Natural killer cell (primary cell): ENCODE measurements at regions not wholly inside any gene's neighbourhood (a gene's known extent, or its start where the extent isn't known, plus 50 kb on each side); places are given as distances from the start of the nearest gene placed in this dataset.
"Not testable (repeated sequence)": the region's sequence is repeated elsewhere in the genome, so short reads cannot be mapped to it uniquely, and the experiment has no call there.

Source experiments
- ATAC-seq, 3 donors: fragments of 150-1000 bp in 2 of 3; fragments of 200-7000 bp in 1 of 3; cut with Tn5 transposase; 1 replicate in 1 of 3; 2 replicates in 2 of 3; pipeline ENCODE4 v1.10.0; 2021; ENCODE audit warnings: mild to moderate bottlenecking in 2 of 3, moderate library complexity in 2 of 3
- DNase-seq, 2 donors: peaks; one replicate each; pipeline versions ENCODE4 v3.0.0 to v3.0.0-alpha.2; 2013 to 2021; ENCODE audit warnings: mixed read lengths in 1 of 2
- H3K27ac ChIP-seq: one replicate; pipeline ENCODE4 v1.5.1; 2013; ENCODE audit warnings: mild to moderate bottlenecking, low read length
- H3K27me3 ChIP-seq: one replicate; pipeline ENCODE4 v1.6.1; 2013; ENCODE audit warnings: low read length; ENCODE audit not compliant: control insufficient read depth, insufficient read depth
- H3K36me3 ChIP-seq: one replicate; pipeline ENCODE4 v1.6.1; 2013; ENCODE audit warnings: low read length; ENCODE audit not compliant: control insufficient read depth, insufficient read depth
- H3K4me1 ChIP-seq: one replicate; pipeline ENCODE4 v1.6.1; 2013; ENCODE audit warnings: low read length; ENCODE audit not compliant: control insufficient read depth, insufficient read depth
- H3K4me3 ChIP-seq: one replicate; pipeline ENCODE4 v1.5.1; 2013; ENCODE audit warnings: low read length
- H3K9me3 ChIP-seq: one replicate; pipeline ENCODE4 v1.6.1; 2013; ENCODE audit warnings: low read length; ENCODE audit not compliant: control insufficient read depth, insufficient read depth
- H3K27ac Mint-ChIP-seq, 2 donors: one replicate each; pipeline ENCODE4 v1.8.0; 2022; ENCODE audit warnings: mild to moderate bottlenecking in 2 of 2, mixed read lengths in 2 of 2, moderate library complexity in 1 of 2
- H3K27me3 Mint-ChIP-seq, 2 donors: one replicate each; pipeline ENCODE4 v1.8.0; 2022; ENCODE audit warnings: low read depth in 2 of 2, mixed read lengths in 2 of 2
- H3K36me3 Mint-ChIP-seq: one replicate; pipeline ENCODE4 v1.8.0; 2022; ENCODE audit warnings: mixed read lengths
- H3K4me1 Mint-ChIP-seq, 2 donors: one replicate each; pipeline ENCODE4 v1.8.0; 2022; ENCODE audit warnings: mixed read lengths in 2 of 2
- H3K4me3 Mint-ChIP-seq: one replicate; pipeline ENCODE4 v1.8.0; 2022; ENCODE audit warnings: mild to moderate bottlenecking, moderate library complexity, mixed read lengths
- H3K9me3 Mint-ChIP-seq, 2 donors: one replicate each; pipeline ENCODE4 v1.8.0; 2022; ENCODE audit warnings: mixed read lengths in 2 of 2
- CTCF ChIP-seq: fragments of 200-600 bp; IDR thresholded peaks from one replicate; pipeline ENCODE4 v1.8.0; 2022; ENCODE audit warnings: antibody characterized with exemption
- WGBS: methylation state at CpG from one replicate; pipeline ENCODE4 v1.1.7; 2013; ENCODE audit warnings: missing lambda C conversion rate; ENCODE audit not compliant: insufficient coverage; 5-methylcytosine and 5-hydroxymethylcytosine counted together
- intact Hi-C: fragments of 100-400 bp; cut with micrococcal nuclease; formaldehyde crosslinking; loops from one replicate; pipeline ENCODE4 v1.14.2; 2022

- Mint-ChIP-seq H3K27ac (no peak overlapping the region), H3K4me3 (no peak overlapping the region), H3K4me1 (no peaks in the 10 kb centered on the region), H3K27me3 (peaks cover 13 to 18% of the 10 kb centered on the region in 2 donors), H3K9me3 (no peaks in the 10 kb centered on the region), H3K36me3 (no peaks in the 10 kb centered on the region)
- no peaks in the 10 kb centered on the region for H3K9me3 ChIP-seq
- H3K4me1 ChIP-seq = no peaks in the 10 kb centered on the region
- H3K27me3 ChIP-seq = peaks cover 2% of the 10 kb centered on the region
- no peak for ATAC-seq
- DNase-seq = no peak
- no peak overlapping the region for H3K27ac ChIP-seq
- intact Hi-C loops = no loop called here
- no peaks in the 10 kb centered on the region for H3K36me3 ChIP-seq
- TF ChIP-seq CTCF = no peak
- WGBS = 48% methylated on average over 2 of the region's 2 CpGs
- H3K4me3 ChIP-seq = no peak overlapping the region
Measured at GRCh38 chr1:29409616-29410015, 173.3 kb downstream of the PTPRU start.

- DNase-seq (no peak), ATAC-seq (no peak)
- H3K36me3 ChIP-seq = no peaks in the 10 kb centered on the region
- H3K36me3 Mint-ChIP-seq = no peaks in the 10 kb centered on the region
- WGBS = 80% methylated on average over 8 of the region's 8 CpGs
- intact Hi-C loops = no loop called here
- H3K27me3 ChIP-seq = peaks cover 2% of the 10 kb centered on the region
- TF ChIP-seq CTCF = no peak
- no peak overlapping the region for H3K27ac ChIP-seq
- H3K4me3 Mint-ChIP-seq = no peak overlapping the region
- no peak overlapping the region for H3K27ac Mint-ChIP-seq
- no peaks in the 10 kb centered on the region for H3K4me1 Mint-ChIP-seq
- H3K9me3 ChIP-seq = no peaks in the 10 kb centered on the region
- no peaks in the 10 kb centered on the region for H3K9me3 Mint-ChIP-seq
- no peaks in the 10 kb centered on the region for H3K4me1 ChIP-seq
- peaks cover 7 to 12% of the 10 kb centered on the region in 2 donors for H3K27me3 Mint-ChIP-seq
- no peak overlapping the region for H3K4me3 ChIP-seq
Measured at GRCh38 chr1:29408831-29409605, 172.7 kb downstream of the PTPRU start.

- no peaks in the 10 kb centered on the region for H3K36me3 Mint-ChIP-seq
- H3K27ac Mint-ChIP-seq = no peak overlapping the region
- H3K4me1 ChIP-seq = no peaks in the 10 kb centered on the region
- intact Hi-C loops = no loop called here
- H3K27me3 ChIP-seq = peaks cover 2% of the 10 kb centered on the region
- DNase-seq (no peak), ATAC-seq (no peak)
- H3K4me1 Mint-ChIP-seq = no peaks in the 10 kb centered on the region
- WGBS = 89% methylated on average over 2 of the region's 2 CpGs
- no peak overlapping the region for H3K4me3 ChIP-seq
- H3K9me3 Mint-ChIP-seq = no peaks in the 10 kb centered on the region
- no peaks in the 10 kb centered on the region for H3K9me3 ChIP-seq
- TF ChIP-seq CTCF = no peak
- H3K4me3 Mint-ChIP-seq = no peak overlapping the region
- H3K27ac ChIP-seq = no peak overlapping the region
- no peaks in the 10 kb centered on the region for H3K36me3 ChIP-seq
- peaks cover 11 to 19% of the 10 kb centered on the region in 2 donors for H3K27me3 Mint-ChIP-seq
Measured at GRCh38 chr1:29406814-29407213, 170.5 kb downstream of the PTPRU start.

GRCh38 chr1:29400203-29400602 is 163.9 kb downstream of the PTPRU start:
- H3K4me3 Mint-ChIP-seq, H3K4me1 ChIP-seq, DNase-seq, intact Hi-C loops, H3K27ac Mint-ChIP-seq, ATAC-seq, H3K36me3 ChIP-seq, H3K4me1 Mint-ChIP-seq, H3K4me3 ChIP-seq, H3K27me3 ChIP-seq, H3K36me3 Mint-ChIP-seq, H3K9me3 Mint-ChIP-seq, H3K27ac ChIP-seq, H3K9me3 ChIP-seq: not testable (repeated sequence)
- H3K27me3 Mint-ChIP-seq = peaks cover 8 to 19% of the 10 kb centered on the region in 2 donors
